ENCODE measurements at regions not wholly inside any gene's neighbourhood (a gene's known extent, or its start where the extent isn't known, plus 50 kb on each side); places are given as distances from the start of the nearest gene placed in this dataset.
A peak's percentile ranks its signal among the peaks of the same experiment; 100 is the strongest.

GRCh38 chr12:53803194-53803593 lies 51.4 kb upstream of the CISTR start:
- DNase-seq: no peak

DNA sequence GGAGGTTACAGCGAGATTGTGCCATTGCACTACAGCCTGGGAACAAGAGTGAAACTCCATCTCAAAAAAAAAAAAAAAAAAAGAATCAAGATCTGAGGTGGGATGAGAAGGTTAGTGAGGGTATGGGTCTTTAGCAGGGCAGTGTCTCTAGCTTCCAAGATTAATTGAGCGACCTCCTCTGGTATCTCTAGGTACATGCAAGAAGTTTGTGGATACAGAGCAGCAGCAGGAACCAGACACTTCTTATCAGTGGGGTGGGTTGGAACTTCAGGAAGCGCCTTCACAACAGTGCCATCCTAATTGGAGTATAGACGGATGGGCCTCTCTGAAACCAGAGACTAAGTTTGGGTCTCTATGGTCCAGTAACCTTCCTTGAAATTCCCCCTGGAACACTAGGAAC lies 51.9 kb upstream of the CISTR start:
- DNase-seq: no peak

GRCh38 chr12:53804429-53804828 lies 52.6 kb upstream of the CISTR start:
- DNase-seq: no peak

DNA sequence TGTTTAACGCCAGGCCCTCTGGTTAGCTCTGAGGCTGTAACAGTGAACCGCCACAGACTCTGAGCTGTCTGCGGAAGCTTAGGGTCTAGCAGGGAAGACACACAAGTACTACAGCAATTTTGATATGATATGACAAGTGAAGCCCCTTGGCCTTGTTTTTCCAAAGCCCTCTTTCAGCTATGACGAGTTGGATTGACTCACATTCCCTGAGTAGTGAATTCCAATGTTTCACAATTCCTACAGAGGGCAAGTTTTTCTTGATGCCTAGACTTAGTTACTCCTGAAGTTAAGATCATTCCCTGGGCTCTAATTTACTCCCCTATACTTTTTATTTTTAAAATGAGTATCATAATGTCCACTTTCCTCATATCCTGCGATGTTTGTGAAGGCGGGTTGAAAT lies 53.3 kb upstream of the CISTR start:
- no peak for DNase-seq

GRCh38 chr12:53805791-53806190 lies 54.0 kb upstream of the CISTR start:
- DNase-seq: no peak

- no peak for DNase-seq
These were observed 54.9 kb upstream of the CISTR start for GRCh38 chr12:53806721-53807120.

GRCh38 chr12:53807322-53807860 lies 55.6 kb upstream of the CISTR start:
- no peak for DNase-seq

DNA sequence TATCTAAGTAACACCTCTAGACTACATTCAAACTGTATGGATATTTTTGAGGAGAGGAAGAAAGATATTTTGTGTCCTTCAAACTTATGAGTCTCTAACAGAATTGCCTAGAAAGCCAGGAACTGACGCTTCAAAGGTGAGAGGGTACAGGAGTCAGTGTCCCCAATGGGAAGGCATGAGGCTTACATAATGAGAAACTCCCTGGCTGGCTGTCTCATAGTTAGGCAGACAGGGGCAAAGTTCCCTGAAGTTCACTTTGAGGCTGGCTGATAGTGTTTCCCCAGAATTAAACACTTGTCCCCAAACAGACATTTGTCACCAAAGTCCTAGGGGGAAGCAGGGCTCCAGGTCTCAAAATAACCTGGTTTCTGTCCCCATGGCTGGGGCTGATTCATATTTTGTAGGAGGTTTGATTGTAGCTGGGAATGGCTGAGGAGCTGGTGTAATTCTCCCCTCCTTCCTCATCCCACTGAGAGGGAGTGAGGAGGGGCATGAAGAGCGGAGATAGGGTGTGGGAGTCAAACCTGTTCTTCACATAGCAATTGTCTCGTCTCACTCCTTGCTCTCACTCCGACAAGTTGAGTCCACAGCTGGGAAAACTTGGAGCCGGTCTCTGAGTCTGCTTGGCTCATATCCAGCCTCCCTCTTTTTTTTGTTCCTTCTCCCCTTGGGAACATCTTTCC lies 56.4 kb upstream of the CISTR start:
- no peak for DNase-seq

DNA sequence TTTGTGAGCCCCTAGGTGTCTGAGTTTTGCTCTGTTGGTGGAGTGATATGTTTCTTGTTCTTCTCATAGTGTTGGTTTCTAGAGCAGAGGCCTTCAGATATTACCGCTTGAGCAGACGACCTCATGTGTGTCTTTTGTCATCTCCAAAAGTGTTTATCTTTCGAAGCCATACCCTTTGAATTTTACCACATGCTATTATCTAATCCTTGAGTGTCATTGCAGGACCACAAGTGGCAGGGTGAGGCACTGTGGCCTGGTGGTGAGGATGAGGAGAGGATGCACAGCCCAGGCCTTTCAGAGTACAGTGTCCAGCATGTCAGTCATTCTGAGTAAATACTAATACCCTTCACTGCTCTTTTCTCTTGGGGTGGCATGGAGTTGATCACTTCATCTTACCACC lies 57.2 kb upstream of the CISTR start:
- DNase-seq: no peak

GRCh38 chr12:53810950-53811349 lies 59.2 kb upstream of the CISTR start:
- DNase-seq: no peak

- DNase-seq: no peak
These were observed 59.8 kb upstream of the CISTR start for GRCh38 chr12:53811606-53812005.

- DNase-seq: no peak
These were observed 64.7 kb upstream of the CISTR start for GRCh38 chr12:53816360-53817020.

- no peak for DNase-seq
These were observed 65.2 kb upstream of the CISTR start for GRCh38 chr12:53817021-53817389.

DNA sequence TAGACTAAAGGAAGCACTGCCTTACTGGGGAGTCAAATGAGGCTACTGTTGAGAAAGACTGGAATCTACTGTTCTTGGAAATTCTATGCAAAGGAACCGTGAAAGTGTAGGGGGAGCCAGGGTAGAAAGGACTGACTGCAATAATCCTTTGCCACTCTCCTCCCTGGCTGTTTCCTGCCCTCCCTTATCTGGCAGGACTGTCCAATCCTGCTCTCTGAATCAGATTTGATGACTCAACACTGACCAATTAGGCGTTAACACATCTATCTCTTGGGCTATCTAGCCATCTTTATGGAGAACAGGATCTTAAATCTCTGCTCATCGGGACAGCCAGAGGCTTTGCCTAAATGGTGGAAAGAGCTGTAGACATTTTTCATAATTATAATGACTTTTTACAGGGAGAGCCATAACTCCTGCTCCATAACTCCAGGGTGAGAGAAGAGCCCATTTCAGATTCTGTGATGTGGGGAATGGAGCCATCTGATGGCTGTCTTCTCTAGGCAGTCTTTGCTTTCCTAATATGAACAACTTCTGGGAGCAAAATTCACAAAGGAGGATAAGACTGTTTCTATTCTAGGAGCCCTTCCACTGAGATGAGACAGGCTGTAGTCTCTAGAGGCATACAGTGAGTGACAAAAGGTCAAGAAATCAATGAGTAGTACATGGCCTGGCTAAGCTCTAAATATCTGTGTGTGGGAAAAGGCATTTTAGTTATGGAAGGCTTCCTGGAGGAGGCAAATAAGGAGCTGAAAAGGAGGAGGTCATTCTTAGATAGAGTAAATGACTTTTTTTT lies 68.9 kb upstream of the CISTR start:
- no peak for DNase-seq

- DNase-seq: no peak
These were observed 72.4 kb upstream of the CISTR start for GRCh38 chr12:53824001-53824712.

GRCh38 chr12:53825246-53826081 lies 73.7 kb upstream of the CISTR start:
- no peak for DNase-seq

GRCh38 chr12:53827306-53827705 lies 75.5 kb upstream of the CISTR start:
- DNase-seq: no peak

- DNase-seq: no peak
These were observed 76.8 kb upstream of the CISTR start for GRCh38 chr12:53828598-53828997.

DNA sequence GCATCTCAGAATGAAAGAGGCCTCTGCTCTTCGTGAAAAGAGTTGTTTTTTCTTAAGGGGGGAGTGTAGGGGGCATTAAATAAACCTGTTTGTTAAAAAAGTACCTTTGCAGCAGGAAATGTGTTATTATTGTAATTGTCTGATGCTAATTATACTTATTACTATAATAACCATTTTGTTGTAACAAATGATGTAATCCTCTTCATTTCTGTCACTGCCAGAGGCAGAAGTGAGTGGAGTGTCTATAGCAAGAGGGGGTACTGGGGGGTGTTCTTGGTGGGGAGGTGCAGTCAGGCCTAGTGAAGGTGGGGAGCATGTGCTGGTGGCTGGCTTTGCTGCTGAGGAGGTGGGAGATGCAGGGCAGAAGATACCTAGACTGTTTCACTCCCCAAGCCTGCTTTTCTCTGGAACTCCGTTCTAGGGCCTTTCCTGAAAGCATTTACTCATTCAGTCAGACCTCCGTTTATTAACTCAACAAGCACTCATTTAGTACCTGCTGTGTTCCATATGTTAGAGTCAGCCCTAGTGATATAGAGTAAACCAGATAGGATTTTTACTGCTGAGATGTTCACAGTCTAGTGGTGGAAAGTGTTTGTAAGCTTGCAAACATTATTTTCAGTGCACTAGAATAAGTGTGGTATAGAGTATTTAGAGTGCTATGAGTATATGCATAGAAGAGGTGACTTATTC lies 77.5 kb upstream of the CISTR start:
- peak; percentile 68 for DNase-seq

- no peak for DNase-seq
These were observed 78.9 kb upstream of the CISTR start for GRCh38 chr12:53830631-53831030.

DNA sequence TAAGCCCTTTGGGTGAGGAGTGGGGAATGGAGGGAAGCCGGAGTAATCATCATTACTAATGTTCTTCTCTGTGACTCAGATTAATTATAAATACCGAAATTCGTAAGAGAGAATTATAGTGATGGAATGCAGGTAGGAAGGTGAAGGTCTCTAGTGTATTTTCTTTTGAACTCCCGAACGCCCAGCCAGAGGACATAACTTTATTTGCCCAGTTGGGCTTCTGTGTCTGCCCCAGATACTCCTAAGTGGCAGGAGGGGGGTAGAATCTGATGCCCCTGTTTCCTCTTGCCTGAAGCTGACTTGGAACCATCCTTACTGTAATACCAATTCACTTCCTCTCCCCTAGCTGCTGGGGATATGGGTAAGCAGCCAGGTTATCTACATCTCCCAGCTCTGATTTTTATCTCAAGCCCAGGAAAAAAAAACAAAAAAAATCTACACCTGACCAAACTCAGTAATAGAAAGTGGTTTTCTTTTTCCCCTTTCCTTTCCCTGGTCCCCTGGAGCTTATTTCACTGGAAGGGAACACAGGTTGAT lies 84.4 kb upstream of the CISTR start:
- DNase-seq: no peak
